GM23248 (cell line): ENCODE measurements at regions not wholly inside any gene's neighbourhood (a gene's known extent, or its start where the extent isn't known, plus 50 kb on each side); places are given as distances from the start of the nearest gene placed in this dataset.
"Not testable (repeated sequence)": the region's sequence is repeated elsewhere in the genome, so short reads cannot be mapped to it uniquely, and the experiment has no call there.

ENCODE experiments used
- EZH2 ChIP-seq: fragments of 200-600 bp; sonication (generic); IDR thresholded peaks from 2 replicates; pipeline ENCODE4 v1.6.1; 2018; ENCODE audit warnings: antibody characterized with exemption, mild to moderate bottlenecking; ENCODE audit not compliant: insufficient read depth, poor library complexity, severe bottlenecking
- EZH2phosphoT487 ChIP-seq: fragments of 200-600 bp; sonication (generic); IDR thresholded peaks from 2 replicates; pipeline ENCODE4 v1.6.1; 2018; ENCODE audit warnings: antibody characterized with exemption, moderate library complexity, mild to moderate bottlenecking, low read depth; ENCODE audit not compliant: insufficient read depth

GRCh38 chr1:182299054-182299727 lies 92.4 kb downstream of the GLUL start:
- not testable (repeated sequence) for TF ChIP-seq EZH2, EZH2phosphoT487
